ENCODE measurements at regions not wholly inside any gene's neighbourhood (a gene's known extent, or its start where the extent isn't known, plus 50 kb on each side); places are given as distances from the start of the nearest gene placed in this dataset.

- TF ChIP-seq CTCF (conservative IDR thresholded peaks at IDR 0.05; ENCODE audit: low read depth, low read length), result no peak
- TF ChIP-seq RCOR1 (IDR thresholded peaks at IDR 0.05; ENCODE audit: insufficient replicate concordance, low read length), result no peak
- no peak for TF ChIP-seq USF2 (IDR thresholded peaks at IDR 0.05; ENCODE audit: low read depth, low read length)
- TF ChIP-seq SMC3 (IDR thresholded peaks at IDR 0.05; ENCODE audit: low read depth, low read length), result no peak
- no peak for TF ChIP-seq POLR2A (IDR thresholded peaks at IDR 0.05; ENCODE audit: low read depth, low read length)
- no peak for TF ChIP-seq CEBPB (IDR thresholded peaks at IDR 0.05; ENCODE audit: low read depth, low read length)
- no peak for TF ChIP-seq RAD21 (IDR thresholded peaks at IDR 0.05; ENCODE audit: low read length)
- TF ChIP-seq MAZ (IDR thresholded peaks at IDR 0.05; ENCODE audit: borderline replicate concordance, low read depth, low read length), result no peak
- no peak for TF ChIP-seq CHD1 (IDR thresholded peaks at IDR 0.05; ENCODE audit: low read depth, low read length)
- TF ChIP-seq MXI1 (IDR thresholded peaks at IDR 0.05; ENCODE audit: borderline replicate concordance, low read depth, low read length), result no peak
- TF ChIP-seq FOS (IDR thresholded peaks at IDR 0.05; ENCODE audit: low read depth, low read length), result no peak
- no peak for TF ChIP-seq MAFK (IDR thresholded peaks at IDR 0.05; ENCODE audit: low read depth, low read length)
These were observed 65.7 kb upstream of the OSTN start for GRCh38 chr3:191133359-191133758.

Data from IMR-90 (cell line).